Hepatic stellate cell (primary cell): ENCODE measurements at regions not wholly inside any gene's neighbourhood (a gene's known extent, or its start where the extent isn't known, plus 50 kb on each side); places are given as distances from the start of the nearest gene placed in this dataset.

Experiments
- DNase-seq: peaks from one replicate; pipeline ENCODE4 v3.0.0; 2011; ENCODE audit warnings: low spot score

- DNase-seq = peak; percentile 19
Observed at GRCh38 chr11:128365044-128365443, 222.3 kb downstream of the ETS1 start.

DNA sequence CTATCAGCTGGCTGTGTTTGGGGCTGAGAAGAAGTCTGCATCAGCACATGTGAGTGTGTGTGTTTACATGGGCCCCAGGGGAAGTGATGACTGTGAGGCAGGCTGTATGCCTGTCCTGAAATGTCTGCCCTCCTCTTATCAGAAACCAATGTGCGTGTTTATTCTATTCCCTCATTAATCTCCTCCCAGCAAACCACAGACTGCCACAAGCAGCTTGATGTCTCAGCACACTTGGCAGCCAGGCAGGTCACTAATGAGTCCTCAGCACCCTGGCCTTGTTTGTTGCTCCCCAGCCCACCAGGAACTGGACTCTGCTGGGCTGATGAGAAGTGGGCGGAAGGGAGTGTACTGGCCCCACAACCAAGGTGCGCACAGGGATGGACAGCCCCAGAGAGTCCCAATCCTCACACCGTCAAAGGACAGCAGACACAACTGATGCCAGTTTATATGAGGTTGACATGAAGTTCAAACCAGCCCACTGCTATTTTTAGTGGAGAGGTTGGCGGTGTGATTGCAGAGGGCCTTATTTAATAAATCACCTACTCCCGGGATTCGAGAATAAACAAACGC lies 225.8 kb downstream of the ETS1 start:
- DNase-seq = peak; percentile 26

DNA sequence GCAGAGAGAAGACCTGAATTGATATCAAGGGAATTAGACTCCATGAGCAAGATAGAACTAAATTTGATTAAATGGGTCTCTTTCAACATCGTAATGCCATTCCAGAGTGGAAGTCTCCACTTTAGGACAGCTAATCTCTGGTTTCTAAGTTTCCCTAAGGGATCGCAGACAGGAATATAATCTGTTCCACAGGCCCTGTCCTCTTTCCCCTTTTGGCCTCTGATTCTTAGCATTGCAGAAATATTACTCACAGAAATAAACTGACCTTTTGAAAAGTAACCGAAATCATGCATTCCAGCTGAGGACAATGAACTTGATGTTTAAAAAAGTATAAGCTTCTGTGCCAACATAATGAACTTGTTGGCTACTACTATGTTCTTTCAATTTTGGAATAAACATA lies 227.8 kb downstream of the ETS1 start:
- DNase-seq = peak; percentile 18

- no peak for DNase-seq
Observed at GRCh38 chr11:128357073-128357472, 230.3 kb downstream of the ETS1 start.

- DNase-seq = no peak
Observed at GRCh38 chr11:128355558-128355957, 231.8 kb downstream of the ETS1 start.

- DNase-seq = no peak
Observed at GRCh38 chr11:128354476-128354875, 232.9 kb downstream of the ETS1 start.

- no peak for DNase-seq
Observed at GRCh38 chr11:128351168-128351567, 236.2 kb downstream of the ETS1 start.

GRCh38 chr11:128349650-128350299 lies 237.6 kb downstream of the ETS1 start:
- no peak for DNase-seq

- DNase-seq = no peak
Observed at GRCh38 chr11:128346804-128347203, 240.6 kb downstream of the ETS1 start.

- DNase-seq = no peak
Observed at GRCh38 chr11:128345316-128345715, 242.0 kb downstream of the ETS1 start.

GRCh38 chr11:128343870-128344269 lies 243.5 kb downstream of the ETS1 start:
- no peak for DNase-seq

DNA sequence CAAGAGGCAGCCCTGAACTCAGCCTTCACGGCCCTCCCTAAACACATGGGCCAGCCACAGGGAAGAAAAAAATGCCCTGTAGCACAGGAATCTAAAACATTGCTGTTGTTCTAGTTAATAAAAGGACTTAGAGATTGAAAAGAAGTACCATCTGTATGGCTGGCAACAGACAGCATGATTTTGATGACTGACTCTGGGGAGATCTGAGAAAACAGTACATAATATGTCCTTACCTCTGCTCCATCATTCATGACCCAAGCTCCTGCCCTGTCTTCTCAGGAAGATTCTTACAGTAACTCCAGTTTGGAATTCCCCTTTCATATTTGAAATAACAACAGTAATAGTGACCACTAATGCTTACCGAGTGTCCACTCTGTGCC lies 244.2 kb downstream of the ETS1 start:
- DNase-seq = no peak

GRCh38 chr11:128342511-128343134 lies 244.7 kb downstream of the ETS1 start:
- no peak for DNase-seq

- DNase-seq = no peak
Observed at GRCh38 chr11:128341280-128342248, 245.8 kb downstream of the ETS1 start.

DNA sequence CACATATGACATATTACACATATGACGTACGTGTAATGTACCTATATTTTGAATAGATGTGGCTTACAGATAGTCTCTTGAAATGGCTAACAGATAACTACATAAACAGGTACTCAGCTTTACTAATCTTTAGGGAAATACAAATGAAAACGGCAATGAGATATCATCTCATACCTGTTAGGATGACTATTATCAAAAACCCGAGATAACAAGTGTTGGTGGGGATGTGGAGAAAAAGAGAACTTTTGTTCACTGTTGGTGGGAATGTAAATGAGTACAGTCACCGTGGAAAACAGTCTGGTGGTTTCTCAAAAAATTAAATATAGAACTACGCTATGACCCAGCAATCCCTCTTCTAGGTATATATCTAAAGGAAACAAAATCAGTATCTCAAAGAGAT lies 247.6 kb downstream of the ETS1 start:
- no peak for DNase-seq

GRCh38 chr11:128338811-128339210 lies 248.5 kb downstream of the ETS1 start:
- DNase-seq = no peak

- DNase-seq = peak; percentile 59
Observed at GRCh38 chr11:128336203-128336602, 251.2 kb downstream of the ETS1 start.

DNA sequence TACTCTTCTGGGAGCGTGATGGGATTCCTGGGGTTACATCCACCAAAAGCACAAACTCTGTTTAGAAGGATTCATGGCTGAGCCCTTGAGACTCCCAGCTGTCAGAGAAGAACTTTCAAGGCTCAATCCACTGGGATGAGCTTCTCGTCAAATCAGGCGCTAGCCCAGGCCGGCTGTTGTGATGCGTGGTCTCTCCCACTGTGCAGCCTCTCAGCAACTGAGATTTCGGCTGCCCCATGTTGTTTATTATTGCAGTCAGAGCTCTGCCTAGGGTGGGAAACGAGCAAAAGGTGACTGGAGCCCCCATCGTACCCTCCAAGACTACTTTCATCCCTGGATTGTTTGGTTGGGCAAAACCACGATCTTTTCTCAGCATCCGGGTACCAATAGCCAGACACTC lies 251.6 kb downstream of the ETS1 start:
- DNase-seq = no peak

- no peak for DNase-seq
Observed at GRCh38 chr11:128334311-128335044, 252.9 kb downstream of the ETS1 start.

DNA sequence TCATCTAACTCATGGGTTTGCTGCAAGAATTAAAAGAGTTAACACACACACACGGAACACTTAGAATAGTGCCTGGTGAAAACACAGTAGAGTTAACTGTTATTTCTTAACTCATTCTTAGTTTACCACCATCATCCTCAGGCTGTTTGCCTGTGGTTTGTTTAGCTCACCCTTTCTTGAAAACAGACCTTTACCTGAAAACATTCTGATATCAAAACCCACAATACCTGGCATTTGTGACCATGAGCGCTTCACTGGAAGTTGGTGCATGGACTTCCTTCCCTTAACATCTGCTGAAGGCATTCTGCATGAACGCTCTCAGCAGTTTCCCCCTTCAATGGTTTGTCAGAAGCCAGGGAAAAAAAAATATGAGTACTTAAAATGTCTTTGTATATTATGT lies 256.0 kb downstream of the ETS1 start:
- DNase-seq = no peak

GRCh38 chr11:128330203-128330602 lies 257.2 kb downstream of the ETS1 start:
- DNase-seq = no peak
